Right lobe of liver (tissue), 6 donors: ENCODE measurements at regions not wholly inside any gene's neighbourhood (a gene's known extent, or its start where the extent isn't known, plus 50 kb on each side); places are given as distances from the start of the nearest gene placed in this dataset.

Source experiments
- ATAC-seq, 4 donors: fragments of 200-7000 bp; cut with Tn5 transposase; one replicate each; pipeline ENCODE4 v1.9.1; 2020; ENCODE audit warnings: mild to moderate bottlenecking in 4 of 4, moderate library complexity in 4 of 4
- DNase-seq, 3 donors: peaks; one replicate each; pipeline ENCODE4 v3.0.0-alpha.2; 2020
- H3K27ac ChIP-seq, 3 donors: fragments of 200-600 bp; one replicate each; pipeline ENCODE4 v1.8.0; 2022
- H3K27me3 ChIP-seq, 2 donors: fragments of 200-600 bp; one replicate each; pipeline ENCODE4 v1.8.0; 2022
- H3K36me3 ChIP-seq, 4 donors: fragments of 200-600 bp; sonication (generic) in 1 of 4; one replicate each; pipeline versions ENCODE4 v1.5.1 to v1.8.0; 2017 to 2022; ENCODE audit warnings: control low read depth in 1 of 4
- H3K4me1 ChIP-seq, 4 donors: fragments of 200-600 bp; sonication (generic) in 1 of 4; one replicate each; pipeline versions ENCODE4 v1.5.1 to v1.8.0; 2017 to 2022; ENCODE audit warnings: control low read depth in 1 of 4
- H3K4me3 ChIP-seq, 3 donors: fragments of 200-600 bp; one replicate each; pipeline ENCODE4 v1.8.0; 2022
- H3K9me3 ChIP-seq, 4 donors: fragments of 200-600 bp; sonication (generic) in 1 of 4; one replicate each; pipeline versions ENCODE4 v1.5.1 to v1.8.0; 2017 to 2022; ENCODE audit warnings: control low read depth in 1 of 4
- POLR2A ChIP-seq: fragments of 450-650 bp; IDR thresholded peaks from one replicate; pipeline ENCODE4 v1.6.1; 2017; ENCODE audit warnings: antibody characterized with exemption, mild to moderate bottlenecking
- WGBS: methylation state at CpG from one replicate; pipeline ENCODE4 v1.1.6; 2018; ENCODE audit warnings: low coverage, low lambda C conversion rate; ENCODE audit not compliant: insufficient coverage; ENCODE audit errors: missing lambda C conversion rate; 5-methylcytosine and 5-hydroxymethylcytosine counted together
- intact Hi-C, 2 donors: fragments of 100-400 bp; cut with DNase I; formaldehyde crosslinking; loops; one replicate each; pipeline versions ENCODE4 v1.11.2 to v1.14.1; 2022
- TF ChIP-seq, protein P1 (sequence below), 4 donors: fragments of 200-600 bp in 3 of 4; fragments of 450-650 bp in 1 of 4; IDR thresholded peaks; one replicate each; pipeline versions ENCODE4 v1.5.1 to v1.8.0; 2016 to 2022; ENCODE audit warnings: antibody characterized with exemption in 4 of 4, mild to moderate bottlenecking in 2 of 4
- donor health status: DM: no; HTN: yes; CAD: no.
- donor health status: DM: no; HTN: no; CAD: no.
- donor health status: DM: no; HTN: no; CAD: no.
- donor health status: DM: no; HTN: yes; CAD: no.
- donor health status: DM: no; HTN: yes; CAD: no.

DNA sequence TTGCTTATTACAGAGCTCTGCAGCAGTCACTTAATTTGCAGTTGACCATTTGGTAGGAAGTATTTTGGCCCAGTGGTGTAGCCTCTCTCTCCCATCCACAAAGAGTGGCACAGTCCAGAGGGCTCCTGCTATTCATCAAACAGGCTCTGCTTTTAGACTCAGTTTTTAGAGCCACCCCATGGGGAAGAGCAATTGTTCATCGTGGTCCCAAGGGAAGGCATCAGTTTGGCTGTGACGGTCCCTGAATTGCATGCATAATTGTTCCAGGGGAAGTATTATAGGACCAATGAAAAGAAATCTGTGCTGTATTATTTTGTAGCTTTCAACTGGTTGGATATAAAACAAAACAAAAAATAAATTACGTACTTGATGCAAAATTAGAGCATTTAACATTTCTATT, 799.0 kb downstream of the DACH1 start:
- 83% methylated on average over 3 of the region's 3 CpGs for WGBS
- TF ChIP-seq, protein P1, sequence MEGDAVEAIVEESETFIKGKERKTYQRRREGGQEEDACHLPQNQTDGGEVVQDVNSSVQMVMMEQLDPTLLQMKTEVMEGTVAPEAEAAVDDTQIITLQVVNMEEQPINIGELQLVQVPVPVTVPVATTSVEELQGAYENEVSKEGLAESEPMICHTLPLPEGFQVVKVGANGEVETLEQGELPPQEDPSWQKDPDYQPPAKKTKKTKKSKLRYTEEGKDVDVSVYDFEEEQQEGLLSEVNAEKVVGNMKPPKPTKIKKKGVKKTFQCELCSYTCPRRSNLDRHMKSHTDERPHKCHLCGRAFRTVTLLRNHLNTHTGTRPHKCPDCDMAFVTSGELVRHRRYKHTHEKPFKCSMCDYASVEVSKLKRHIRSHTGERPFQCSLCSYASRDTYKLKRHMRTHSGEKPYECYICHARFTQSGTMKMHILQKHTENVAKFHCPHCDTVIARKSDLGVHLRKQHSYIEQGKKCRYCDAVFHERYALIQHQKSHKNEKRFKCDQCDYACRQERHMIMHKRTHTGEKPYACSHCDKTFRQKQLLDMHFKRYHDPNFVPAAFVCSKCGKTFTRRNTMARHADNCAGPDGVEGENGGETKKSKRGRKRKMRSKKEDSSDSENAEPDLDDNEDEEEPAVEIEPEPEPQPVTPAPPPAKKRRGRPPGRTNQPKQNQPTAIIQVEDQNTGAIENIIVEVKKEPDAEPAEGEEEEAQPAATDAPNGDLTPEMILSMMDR (IDR thresholded peaks at IDR 0.05): no peak
- TF ChIP-seq POLR2A: no peak

DNA sequence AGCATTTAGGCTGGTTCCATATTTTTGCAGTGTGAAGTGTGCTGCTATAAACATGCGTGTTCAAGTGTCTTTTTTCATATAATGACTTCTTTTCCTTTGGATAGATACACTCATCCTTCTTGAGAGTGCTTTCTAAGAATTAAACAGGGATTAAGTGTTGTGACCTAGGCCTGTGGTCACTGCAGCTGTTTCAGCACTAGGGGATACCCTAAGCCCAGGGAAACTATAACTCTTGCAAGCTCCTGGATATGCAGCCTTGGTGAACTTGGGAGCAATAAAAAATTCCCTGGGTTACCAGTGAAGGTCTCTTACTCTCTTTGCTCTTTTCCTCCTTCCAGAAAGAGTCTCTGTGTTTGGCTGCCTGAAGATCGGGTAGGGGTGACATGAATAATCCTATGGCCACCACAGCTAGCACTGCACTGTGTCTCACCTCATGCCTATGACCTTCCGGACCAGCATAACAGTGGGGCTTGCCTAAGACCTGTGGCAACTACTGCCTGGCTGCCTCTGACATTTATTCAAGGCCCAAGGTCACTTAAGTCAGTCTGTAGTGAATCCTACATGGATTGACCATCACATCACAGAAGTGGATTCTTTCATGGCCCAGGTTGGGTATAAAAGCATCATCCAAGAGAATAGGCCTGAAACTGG, 799.7 kb downstream of the DACH1 start:
- ATAC-seq (peak in 1 of 4 donors; percentile 20), DNase-seq (no peak)
- Histone ChIP-seq H3K9me3 (no peaks in the 10 kb centered on the region), H3K4me3 (no peak overlapping the region), H3K4me1 (no peaks in the 10 kb centered on the region), H3K36me3 (no peaks in the 10 kb centered on the region), H3K27ac (no peak overlapping the region), H3K27me3 (no peaks in the 10 kb centered on the region)
- intact Hi-C loops: no loop called here
- WGBS: 63% methylated on average over 1 of the region's 3 CpGs
- TF ChIP-seq, protein P1 (IDR thresholded peaks at IDR 0.05): peak in 1 of 4 donors; percentile 4
- no peak for TF ChIP-seq POLR2A

More for the DNA sequence above, 799.0 kb downstream of the DACH1 start:
- no peak for DNase-seq
- Histone ChIP-seq H3K36me3 (no peaks in the 10 kb centered on the region), H3K4me1 (no peaks in the 10 kb centered on the region), H3K27ac (no peak overlapping the region), H3K27me3 (no peaks in the 10 kb centered on the region), H3K4me3 (no peak overlapping the region), H3K9me3 (no peaks in the 10 kb centered on the region)
- intact Hi-C loops: no loop called here
- no peak for ATAC-seq

DNA sequence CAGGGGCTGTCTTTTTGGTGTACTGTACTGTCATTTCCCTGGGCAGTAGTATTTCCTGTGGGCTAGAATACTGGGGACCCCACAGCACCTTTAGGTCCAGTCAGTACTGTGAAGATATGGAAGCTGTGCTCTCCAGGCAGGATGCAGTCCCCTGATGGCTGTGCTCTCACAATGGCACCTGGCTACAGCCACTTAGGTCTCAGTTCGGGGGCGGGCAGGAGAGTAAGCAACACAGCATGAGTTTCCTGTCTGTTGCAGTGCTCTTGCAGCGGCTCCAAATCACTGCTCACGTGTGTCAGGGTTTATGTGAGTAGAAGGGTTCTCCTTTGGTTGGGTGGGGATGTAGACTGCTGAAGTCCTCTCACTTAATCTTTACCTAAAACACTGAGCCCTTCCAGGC, 810.4 kb downstream of the DACH1 start:
- no peaks in the 10 kb centered on the region for H3K9me3 ChIP-seq
- intact Hi-C loops: no loop called here
- no peak for TF ChIP-seq POLR2A
- TF ChIP-seq, protein P1 (IDR thresholded peaks at IDR 0.05): no peak
- H3K27me3 ChIP-seq: no peaks in the 10 kb centered on the region
- H3K4me3 ChIP-seq: no peak overlapping the region
- H3K4me1 ChIP-seq: no peaks in the 10 kb centered on the region
- no peaks in the 10 kb centered on the region for H3K36me3 ChIP-seq
- ATAC-seq (peak in 1 of 4 donors; percentile 19), DNase-seq (no peak)
- 80% methylated on average over 2 of the region's 4 CpGs for WGBS
- no peak overlapping the region for H3K27ac ChIP-seq

DNA sequence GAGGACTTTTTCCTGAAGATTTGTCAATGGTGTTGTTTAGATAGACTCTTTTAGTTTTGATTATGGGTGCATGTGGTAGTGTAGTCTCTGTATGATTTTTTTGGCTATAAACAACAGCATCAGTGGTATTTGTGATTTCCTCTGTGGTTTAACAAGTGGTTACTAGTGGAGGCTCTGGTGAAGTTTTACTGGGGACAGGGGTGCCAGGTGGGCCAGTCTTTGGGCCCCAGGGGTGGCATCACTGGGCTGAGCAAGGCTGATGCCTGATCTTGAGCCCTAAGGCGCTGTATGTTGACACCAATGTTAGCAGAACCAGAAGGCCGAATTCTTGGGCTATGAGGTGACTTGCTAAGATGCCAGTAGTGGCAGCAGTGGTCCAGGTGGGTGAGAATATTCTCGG, 811.4 kb downstream of the DACH1 start:
- no peak overlapping the region for H3K4me3 ChIP-seq
- TF ChIP-seq POLR2A: no peak

DNA sequence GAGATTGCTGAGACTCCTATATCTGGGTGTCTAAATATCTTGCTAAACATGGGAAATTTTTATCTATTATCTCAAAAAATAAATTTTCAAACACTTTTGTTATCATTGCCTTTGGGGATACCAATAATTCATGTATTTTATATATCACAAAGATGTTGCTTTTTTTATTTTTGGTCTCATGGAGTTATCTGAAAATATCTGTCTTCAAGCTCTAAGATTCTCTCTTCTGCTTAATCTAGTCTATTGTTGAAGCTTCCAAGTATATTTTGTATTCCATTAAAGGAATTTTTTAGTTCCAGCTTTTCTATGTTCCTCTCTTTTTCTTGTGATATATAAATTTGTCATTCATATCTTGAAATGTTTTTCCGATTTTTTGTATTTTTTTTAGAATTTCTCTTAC, 812.0 kb downstream of the DACH1 start:
- ATAC-seq: no peak
- Histone ChIP-seq H3K4me1 (no peaks in the 10 kb centered on the region), H3K4me3 (no peak overlapping the region), H3K27me3 (no peaks in the 10 kb centered on the region), H3K36me3 (no peaks in the 10 kb centered on the region), H3K27ac (no peak overlapping the region), H3K9me3 (no peaks in the 10 kb centered on the region)
- DNase-seq: no peak
- intact Hi-C loops: no loop called here
- TF ChIP-seq, protein P1 (IDR thresholded peaks at IDR 0.05): no peak
- no peak for TF ChIP-seq POLR2A
- WGBS: 55% methylated on average over 1 of the region's 1 CpG

More for the DNA sequence above, 811.4 kb downstream of the DACH1 start:
- Histone ChIP-seq H3K27ac (no peak overlapping the region), H3K9me3 (no peaks in the 10 kb centered on the region), H3K4me1 (no peaks in the 10 kb centered on the region), H3K36me3 (no peaks in the 10 kb centered on the region), H3K27me3 (no peaks in the 10 kb centered on the region)
- 60% methylated on average over 2 of the region's 3 CpGs for WGBS
- DNase-seq (no peak), ATAC-seq (no peak)
- intact Hi-C loops: no loop called here
